ENCODE measurements at regions not wholly inside any gene's neighbourhood (a gene's known extent, or its start where the extent isn't known, plus 50 kb on each side); places are given as distances from the start of the nearest gene placed in this dataset.

DNA sequence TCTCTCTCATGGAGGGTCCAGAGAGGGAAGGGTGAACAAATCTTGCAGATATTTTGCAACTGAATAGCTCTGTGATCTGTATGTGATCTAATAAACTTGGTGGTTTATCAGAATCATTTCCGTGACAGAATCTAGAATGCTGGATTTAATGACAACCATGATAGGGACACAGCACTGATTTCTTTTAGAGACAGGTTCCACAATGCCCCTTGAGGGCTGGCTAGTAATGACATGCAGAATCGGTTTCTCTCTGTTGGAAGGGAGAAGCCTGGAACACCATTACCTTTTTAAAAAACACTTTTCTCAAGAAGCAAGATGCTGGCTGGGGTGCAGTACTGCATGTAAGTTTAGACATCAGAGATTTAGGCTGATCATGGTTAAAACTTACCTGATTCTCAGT is 313.4 kb downstream of the CDH26 start:
- DNase-seq (ENCODE audit: low spot score), result no peak

DNA sequence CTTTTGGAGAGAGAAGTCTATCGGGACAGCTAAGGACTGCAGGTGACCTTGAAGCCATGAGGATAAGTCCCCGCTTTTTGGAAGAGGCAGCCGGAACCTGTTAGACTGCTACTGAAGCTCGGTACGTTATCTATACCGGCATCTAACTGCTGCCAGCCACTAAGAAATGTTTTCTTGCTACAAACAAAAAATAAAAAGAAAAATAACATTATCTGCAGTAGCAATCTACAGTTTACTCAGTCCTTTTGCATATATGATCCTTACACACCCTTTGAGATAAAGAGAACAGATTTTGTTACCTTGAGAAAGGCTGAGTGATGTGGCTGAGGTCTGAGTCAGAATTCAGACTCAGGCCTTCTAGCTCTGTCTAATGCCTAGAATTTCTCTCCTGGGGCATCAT is 314.6 kb downstream of the CDH26 start:
- no peak for DNase-seq (ENCODE audit: low spot score)

DNA sequence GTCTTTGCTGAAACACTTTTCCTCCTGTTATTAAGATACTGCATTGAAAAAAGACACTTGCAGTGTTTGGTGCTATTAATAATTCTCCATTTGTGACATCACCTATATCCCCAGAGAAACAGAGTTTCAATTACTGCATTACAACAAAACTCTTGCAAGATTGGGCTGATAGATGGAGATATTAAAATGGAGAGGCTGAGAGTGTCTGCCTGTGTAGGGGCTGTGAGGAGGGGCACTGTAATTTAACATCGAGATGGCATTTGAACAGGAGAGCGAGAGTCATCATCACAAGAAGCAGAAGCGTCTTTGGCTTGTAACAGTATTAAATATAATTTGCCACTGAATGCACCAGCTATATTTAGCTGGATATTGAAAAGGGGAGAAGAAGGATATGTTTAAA is 316.5 kb downstream of the CDH26 start:
- DNase-seq (ENCODE audit: low spot score), result no peak

DNA sequence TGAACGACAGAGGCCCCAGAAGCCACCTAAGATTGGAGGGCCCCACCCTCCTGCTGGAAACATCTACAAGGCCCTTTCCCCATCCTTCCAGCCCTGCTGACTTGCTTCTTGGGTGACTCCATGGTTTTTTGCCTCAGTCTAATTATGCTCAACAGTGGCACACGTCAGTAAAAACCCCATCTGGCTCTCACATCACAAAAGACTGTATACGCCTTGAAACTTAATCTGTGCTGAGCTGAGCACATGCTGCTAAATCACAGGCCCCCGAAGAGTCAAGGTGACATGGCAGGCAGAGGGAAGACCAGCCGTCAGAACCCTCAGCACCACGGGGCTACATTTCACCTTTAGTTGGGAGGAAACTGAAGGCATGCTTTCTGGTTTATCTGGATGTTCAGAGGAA is 323.1 kb downstream of the CDH26 start:
- DNase-seq (ENCODE audit: low spot score), result no peak

DNA sequence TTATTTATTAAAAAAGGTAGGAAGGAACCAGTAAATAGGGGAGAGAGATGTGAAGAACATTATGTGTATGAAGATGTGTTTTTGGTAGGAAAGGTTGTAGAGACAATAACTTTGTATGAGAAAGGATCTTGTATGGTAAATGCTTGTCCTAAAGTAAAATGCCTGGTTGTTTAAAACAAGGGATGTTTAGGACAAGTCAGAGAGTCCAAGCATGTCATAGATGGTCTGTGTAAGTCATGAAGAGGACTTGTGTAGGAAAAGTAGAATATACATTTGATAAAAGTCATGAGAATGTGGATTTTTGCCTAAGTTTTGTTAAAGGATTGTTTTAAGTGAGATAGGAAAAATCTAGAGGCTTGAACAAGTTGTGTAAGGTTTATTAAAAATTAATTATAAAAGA is 325.1 kb downstream of the CDH26 start:
- no peak for DNase-seq (ENCODE audit: low spot score)

DNA sequence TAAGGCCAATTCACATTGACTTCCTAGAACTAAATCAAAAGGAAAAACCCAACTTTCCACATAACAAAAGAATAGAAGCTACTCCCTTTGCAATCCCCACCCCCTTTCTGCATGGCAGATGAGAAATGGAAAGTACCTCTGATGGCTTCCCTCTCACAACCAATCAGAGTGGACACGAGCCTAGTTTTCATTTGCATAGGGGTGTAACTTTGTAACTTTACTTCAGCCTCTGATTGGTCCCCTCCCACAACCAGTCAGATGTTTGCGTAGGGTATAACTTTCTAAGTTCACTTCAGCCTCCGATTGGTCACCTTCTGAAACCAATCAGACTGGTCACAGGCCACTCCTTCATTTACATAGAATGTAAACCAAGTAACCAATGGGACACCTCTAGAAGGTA is 328.5 kb downstream of the CDH26 start:
- no peak for DNase-seq (ENCODE audit: low spot score)

DNA sequence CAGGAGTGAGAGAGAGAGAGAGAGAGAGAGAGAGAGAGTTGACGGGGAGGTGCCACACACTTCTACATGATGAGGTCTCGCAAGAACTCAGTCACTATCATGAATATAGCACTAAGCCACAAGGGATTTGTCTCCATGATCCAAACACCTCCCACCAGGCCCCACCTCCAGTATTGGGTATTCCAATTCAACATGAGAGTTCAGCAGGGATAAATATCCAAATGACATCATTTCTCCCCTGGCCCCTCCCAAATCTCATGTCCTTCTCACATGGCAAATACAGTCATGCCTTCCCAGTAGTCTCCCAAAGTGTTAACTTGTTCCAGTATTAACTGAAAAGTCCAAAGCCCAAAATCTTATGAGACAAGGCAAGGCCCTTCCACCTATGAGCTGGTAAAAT is 330.7 kb downstream of the CDH26 start:
- no peak for DNase-seq (ENCODE audit: low spot score)

DNA sequence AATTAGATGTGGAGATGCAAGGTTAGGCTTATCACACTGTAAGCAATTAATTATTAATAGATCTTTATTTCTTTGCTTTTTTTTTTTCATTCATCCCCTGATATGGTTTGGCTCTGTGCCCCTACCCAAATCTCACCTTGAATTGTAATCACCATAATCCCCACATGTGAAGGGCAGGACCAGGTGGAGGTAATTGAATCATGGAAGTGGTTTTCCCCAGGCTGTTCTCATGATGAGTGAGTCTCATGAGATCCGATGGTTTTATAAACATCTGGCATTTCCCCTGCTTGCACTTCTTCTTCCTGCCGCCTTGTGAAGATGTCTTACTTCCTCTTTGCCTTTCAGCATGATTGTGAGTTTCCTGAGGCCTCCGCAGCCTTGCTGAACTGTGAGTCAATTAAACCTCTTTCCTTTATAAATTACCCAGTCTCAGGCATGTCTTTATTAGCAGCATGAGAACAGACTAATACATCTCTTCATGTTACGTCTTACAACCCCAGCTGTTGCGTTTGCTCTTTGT is 333.8 kb downstream of the CDH26 start:
- DNase-seq (ENCODE audit: low spot score), result no peak

DNA sequence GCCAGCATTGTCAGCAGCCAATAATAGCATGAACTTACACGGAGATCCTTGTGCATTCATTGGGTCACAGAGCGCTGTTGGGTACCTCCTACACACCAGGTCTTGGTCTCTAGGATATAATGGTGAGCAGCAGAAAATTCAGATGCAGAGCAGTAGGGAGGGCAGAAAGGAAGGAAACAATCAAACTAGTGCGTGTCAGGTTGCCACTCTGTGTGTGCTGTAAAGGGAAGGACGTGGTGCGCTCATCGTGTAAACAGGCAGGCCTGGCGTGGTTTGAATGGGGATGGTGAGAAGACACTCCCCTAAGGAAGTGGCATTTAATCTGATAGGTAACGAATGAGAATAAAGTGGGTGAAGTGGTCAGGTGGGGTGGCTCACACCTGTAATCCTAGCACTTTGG is 336.4 kb downstream of the CDH26 start:
- no peak for DNase-seq (ENCODE audit: low spot score)

DNA sequence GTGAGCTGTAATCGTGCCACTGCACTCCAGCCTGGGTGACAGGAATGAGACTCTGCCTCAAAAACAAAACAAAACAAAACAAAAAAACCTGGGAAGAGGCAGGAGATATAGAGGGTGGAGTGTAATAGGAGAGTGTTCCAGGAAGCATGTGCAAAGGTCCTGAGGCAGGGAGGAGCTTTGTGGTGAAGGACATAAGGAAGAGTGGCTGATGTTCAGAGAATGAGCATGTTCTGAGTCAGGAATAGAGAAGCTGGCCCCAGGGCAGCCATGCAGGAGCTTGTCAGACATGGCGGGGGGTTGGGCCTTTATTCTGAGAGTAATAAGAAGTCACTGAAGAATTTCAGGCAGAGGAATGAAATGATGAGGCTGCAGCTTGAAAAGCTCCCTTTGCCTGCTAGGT is 337.0 kb downstream of the CDH26 start:
- no peak for DNase-seq (ENCODE audit: low spot score)

DNA sequence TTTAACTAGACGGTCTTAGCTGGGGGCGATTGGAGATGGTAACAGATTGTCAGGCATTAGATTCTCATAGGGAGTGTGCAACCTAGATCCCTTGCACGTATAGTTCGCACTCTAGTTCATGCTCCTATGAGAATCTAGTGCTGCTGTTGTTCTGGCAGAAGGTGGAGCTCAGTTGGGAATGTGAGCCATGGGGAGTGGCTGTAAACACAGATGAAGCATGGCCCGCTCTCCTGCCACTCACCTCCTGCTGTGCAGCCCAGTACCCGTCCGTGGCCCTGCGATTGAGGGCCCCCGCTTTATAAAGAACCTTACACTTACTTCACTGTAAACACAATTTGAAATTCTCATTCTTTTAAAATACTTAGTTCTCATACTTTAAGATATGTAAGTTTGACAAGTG is 339.4 kb downstream of the CDH26 start:
- DNase-seq (ENCODE audit: low spot score), result no peak

DNA sequence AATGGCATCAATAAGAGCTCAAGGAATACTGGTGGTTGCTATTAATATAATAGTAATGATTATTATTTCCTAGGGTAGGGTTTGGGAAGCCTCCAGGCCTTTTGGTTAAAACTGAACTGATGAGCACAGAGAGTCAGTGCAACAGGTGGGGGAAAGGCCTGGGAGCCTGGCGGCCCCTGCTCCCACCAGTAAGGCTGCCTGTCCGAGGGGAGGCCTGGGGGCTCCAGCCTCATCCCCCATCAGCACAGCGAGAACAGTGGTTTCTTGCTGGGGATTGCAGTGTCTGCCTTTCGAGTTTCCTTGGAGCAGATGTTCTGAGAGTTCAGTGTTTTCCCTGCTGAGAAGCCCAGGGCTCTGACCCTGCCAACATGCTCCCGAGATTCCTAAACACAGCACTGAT is 340.4 kb downstream of the CDH26 start:
- no peak for DNase-seq (ENCODE audit: low spot score)

DNA sequence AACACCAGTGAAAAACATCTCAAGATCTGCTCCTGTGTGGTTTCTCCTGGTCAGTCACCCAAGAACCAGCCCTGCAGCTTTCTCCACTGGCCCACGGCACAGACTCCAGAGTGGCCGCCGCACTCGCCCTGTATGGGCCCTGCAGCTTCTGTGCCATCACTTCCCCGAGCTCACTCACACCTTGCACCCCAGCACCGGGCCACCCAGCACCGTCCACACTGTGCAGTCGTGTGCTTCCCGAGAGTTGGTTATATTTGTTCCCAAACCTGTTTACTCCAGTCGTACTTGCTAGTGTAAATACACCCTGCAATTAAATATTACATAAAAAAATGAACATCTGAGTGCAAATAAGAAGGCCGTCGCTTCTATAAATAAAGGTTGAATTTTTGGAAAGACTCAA is 341.7 kb downstream of the CDH26 start:
- DNase-seq (ENCODE audit: low spot score), result no peak

DNA sequence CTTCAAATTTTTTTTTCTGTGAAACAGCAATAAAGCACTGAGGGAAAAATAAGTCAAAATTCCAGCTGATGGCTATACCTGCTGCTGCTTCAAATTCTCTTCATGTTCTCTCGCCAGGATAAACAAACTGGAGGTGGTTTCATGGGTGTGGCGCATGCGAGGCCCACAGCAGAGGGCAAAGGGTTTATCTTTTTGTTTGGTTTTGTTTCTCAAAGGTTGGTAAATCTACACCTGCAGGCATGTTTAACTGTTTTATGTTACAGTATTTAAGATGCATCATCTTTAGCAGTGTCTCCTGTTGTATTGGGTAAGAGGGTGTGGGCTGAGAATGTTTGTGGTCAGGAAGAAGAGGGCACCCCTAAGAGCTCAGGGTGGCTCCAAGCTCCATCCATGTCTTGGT is 342.2 kb downstream of the CDH26 start:
- no peak for DNase-seq (ENCODE audit: low spot score)

DNA sequence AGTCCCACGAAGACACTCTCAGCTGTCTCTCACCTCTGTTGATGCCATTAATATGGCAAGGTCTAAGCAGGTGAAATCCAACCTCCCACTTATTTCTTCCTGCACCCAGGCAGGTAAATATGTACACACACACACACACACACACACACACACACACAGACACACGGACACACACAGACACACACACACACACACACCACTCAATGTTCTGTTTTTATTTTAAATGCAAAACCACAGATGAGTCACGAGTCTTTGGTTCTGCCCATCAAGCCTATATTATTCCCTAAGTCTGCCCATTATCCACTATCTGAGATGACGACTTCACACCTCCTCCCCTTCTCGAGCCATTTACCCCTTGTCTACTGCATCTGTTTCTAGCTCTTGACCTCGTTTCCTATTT is 344.7 kb downstream of the CDH26 start:
- DNase-seq (ENCODE audit: low spot score), result no peak

DNA sequence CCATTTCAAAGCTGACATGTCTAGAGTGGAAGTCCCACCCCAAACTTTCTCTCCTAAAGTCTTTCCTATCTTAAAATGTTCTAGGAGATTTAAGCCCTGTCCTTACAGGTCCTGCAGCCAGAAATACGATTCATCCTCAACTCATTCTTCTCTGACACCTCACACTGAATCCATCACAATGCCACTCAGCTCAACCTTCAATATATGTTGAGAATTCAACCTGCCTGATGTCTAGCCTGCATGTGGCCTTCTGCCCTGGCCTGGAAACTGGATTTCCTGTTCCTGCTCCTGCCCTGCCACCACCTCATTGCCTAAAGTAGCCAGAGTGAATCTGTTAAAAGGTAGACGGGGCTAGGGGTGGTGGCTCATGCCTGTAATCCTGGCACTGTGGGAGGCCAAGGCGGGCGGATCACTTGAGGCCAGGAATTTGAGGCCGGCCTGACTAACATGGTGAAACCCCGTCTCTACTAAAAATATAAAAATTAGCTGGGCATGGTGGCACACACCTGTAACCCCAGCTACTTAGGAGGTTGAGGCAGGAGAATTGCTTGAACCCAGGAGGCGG is 345.9 kb downstream of the CDH26 start:
- DNase-seq (ENCODE audit: low spot score), result no peak

DNA sequence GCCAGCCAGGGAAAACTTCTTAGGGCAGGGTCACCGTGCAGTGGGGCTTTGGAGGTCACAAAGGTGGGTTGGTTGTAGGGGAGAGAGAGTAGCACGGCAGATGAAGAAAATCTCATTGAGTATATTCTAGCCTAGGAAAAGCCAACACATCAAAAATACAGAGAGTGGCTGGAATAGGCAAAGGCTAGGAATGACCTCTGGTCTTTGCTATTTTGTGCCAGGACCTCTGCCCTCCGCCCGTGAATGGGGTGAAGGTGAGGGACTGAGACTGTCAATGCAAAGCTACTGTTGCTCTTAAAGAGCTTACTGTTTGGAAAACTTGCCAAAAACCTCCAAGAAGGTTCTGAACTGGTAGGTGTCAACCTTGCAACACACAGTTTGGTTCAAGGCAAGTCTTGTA is 346.7 kb downstream of the CDH26 start:
- no peak for DNase-seq (ENCODE audit: low spot score)

DNA sequence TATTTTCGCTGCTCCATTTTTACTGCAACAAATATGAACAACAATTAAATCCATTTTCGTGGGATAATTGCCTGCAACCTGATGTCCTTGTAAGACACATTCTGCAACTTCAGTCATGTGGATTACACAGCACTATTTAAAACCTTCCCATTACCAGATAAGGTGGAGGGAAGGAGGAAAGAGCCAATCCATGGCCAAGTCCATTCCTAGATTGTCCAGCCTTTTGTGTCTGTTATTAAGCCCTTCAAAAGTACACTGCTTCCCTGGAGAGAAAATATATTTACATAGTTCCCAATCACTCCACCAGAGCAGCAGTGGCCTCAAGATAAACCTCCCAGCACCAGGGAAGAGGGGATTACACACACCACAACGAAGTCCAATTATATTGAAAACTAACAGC is 347.9 kb downstream of the CDH26 start:
- DNase-seq (ENCODE audit: low spot score), result no peak

DNA sequence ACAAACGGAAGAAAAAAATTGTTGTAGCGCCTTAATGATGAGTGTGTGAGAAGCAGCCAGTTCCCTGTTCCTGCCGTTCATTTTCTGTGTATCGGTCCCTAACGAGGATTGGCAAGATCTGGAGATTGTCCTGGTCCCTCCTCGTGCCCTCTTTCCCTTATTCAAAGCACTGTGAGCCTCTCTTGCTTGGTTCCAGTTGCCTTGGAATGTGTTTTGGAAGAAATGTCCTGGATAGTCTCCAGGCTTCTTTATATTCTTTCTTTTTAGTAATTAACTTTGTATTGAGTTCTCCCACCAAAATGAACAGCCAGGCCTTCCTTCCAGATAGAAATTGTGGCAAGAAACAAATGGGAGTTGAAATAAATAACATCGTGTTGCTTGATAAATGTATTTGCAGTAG is 348.3 kb downstream of the CDH26 start:
- DNase-seq (ENCODE audit: low spot score), result no peak

DNA sequence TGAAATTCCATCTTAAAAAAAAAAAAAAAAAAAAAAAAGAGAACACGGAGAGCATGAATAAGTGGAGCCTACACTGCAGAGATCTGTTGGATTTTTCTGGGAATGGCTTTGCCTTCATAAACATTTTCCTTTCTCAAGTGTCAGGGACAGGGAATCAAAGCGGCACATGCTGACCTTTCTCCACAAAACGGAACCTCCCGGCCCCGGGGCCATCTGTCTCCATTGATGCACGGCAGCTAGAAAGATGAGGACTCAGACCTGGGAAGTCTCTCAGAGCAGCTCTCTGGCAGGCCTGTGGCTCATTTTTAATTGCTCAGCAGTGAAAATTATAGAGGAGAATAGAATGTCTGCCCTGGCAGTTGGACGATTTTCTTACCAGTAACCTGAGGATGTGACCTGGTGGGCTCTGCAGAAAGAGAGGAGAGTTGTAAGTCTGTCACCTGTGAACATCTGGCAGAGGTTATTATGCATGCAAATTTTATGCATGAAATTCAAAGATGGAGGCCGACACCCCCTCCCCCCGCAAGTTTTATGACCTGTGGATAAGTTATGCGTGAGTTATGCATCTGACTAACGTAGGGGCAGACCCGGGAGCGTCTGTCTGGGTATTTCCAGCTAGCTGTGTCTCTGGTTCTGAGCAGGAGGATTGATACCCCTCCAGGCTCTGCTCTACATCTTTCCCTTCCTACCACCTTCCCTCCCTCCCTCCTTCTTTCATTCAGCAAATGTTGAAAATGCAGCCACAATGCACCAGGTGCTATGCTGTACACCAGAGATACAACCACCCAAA is 352.5 kb downstream of the CDH26 start:
- DNase-seq (ENCODE audit: low spot score), result no peak

DNA sequence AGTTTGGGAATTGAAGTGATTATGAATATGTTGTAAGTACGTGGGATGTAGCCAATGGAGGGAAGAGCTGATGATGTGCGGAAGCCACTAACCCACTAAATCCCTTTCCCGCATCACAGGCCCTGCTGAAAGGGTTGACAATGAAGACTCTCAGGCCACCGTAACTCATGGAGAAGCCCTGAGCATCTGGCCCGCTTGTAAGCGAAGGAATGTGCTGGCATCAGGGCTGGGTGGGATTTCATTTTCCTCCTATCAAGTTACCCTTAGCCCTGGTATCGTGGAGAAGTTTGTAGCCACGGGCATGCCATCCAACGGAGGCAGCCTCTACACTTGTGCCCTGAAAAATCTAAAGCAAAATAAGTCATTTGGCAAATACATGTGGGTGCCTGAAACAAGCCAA is 355.0 kb downstream of the CDH26 start:
- DNase-seq (ENCODE audit: low spot score), result no peak

DNA sequence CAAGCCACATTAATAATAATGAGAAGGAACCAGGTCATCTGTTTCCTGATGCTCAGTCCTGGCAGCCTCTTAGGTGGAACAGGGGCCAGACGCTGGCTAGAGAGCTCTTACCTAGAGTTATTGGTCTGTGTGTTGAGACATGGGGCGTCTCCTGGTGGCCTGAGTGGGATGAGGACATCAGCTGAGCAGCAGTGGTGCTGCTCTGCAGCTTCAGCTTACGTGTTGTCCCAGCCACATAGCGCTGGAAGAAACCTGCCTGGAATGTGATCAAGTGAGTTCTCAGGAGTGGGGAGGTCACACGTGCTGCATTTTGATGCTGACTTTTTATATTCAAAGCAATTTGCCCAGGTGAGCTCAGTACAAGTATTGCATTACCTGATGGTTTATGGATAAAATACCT is 355.4 kb downstream of the CDH26 start:
- no peak for DNase-seq (ENCODE audit: low spot score)

DNA sequence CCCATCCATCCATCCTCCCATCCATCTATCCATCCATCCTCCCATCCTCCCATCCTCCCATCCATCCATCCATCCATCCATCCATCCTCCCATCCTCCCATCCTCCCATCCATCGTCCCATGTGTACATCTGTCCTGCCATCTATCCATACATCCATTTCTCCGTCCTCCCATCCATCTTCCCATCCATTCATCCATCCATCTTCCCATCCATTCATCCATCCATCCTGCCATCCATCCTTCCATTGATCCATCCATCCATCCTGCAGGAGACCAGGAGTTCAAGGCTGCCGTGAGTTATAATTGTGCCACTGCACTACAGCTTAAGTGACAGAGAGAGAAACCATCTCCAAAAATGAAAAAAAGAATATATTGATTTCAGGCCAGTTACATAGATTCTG is 356.5 kb downstream of the CDH26 start:
- DNase-seq (ENCODE audit: low spot score), result no peak

Measured in SK-N-DZ (cell line).